ENCODE measurements at regions not wholly inside any gene's neighbourhood (a gene's known extent, or its start where the extent isn't known, plus 50 kb on each side); places are given as distances from the start of the nearest gene placed in this dataset.
A peak's percentile ranks its signal among the peaks of the same experiment; 100 is the strongest.

DNA sequence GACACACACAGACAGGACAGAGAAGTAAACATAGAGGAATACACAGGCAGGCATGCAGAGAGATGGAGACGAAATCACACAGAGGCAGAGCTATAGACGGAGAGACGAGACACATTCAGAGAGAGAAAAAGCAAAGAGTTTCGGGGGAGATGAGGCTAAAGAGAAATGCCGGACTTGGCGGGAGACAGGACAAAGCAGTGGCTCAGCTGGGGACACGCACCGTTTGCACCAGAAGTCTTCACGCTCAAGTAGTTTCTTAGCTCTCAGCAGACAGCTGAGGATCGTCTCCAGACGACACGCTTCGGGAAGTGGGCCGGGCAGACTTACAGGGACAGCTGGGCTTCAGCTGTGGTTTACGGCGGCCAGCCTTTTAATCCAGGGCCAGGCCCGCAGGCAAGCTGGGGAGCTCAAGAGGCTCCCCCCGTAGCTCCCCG, 56.2 kb upstream of the DLG1 start:
- no peaks in the 10 kb centered on the region for H3K79me2 ChIP-seq (ENCODE audit: control insufficient read depth in 1 of 2, insufficient read depth in 2 of 2, low read length in 2 of 2)
- H3K79me1 ChIP-seq (ENCODE audit: low read depth, low read length), result no peaks in the 10 kb centered on the region
- H3K56ac ChIP-seq (replicated peaks; ENCODE audit: insufficient read length, low read depth, low read length), result no peak overlapping the region
- FAIRE-seq (no peak), DNase-seq (ENCODE audit: low read depth in 1 of 2, low spot score in 2 of 2) (no peak)
- H2BK15ac ChIP-seq (ENCODE audit: low read length), result no peak overlapping the region
- H2BK5ac ChIP-seq (ENCODE audit: low read depth, low read length), result no peak overlapping the region
- ChIA-PET POLR2A (ENCODE audit: partially characterized antibody) (no interaction called here), CTCF (ENCODE audit: partially characterized antibody) (interaction anchor here (1.1 to 2.8 kb wide), 7 partner anchors 11 to 173 kb away, joined by 3 to 12 read pairs (median 3); no protein-coding TSS in a partner anchor)
- H3K4me1 ChIP-seq (replicated peaks in 1 of 4; ENCODE audit: control insufficient read depth in 3 of 4, insufficient read depth in 4 of 4, low read length in 3 of 4), result peaks cover 0 to 6% (median 1%) of the 10 kb centered on the region in 4 experiments; a peak in 4 of 7 replicates
- H3K27ac ChIP-seq (ENCODE audit: low read depth, low read length), result no peak overlapping the region
- H3K14ac ChIP-seq (ENCODE audit: insufficient read length), result no peak overlapping the region
- H3K36me3 ChIP-seq (ENCODE audit: control insufficient read depth in 2 of 4, insufficient read depth in 4 of 4, low read length in 3 of 4), result no peaks in the 10 kb centered on the region
- no peaks in the 10 kb centered on the region; a peak in 1 of 7 replicates for H3K27me3 ChIP-seq (replicated peaks in 1 of 4; ENCODE audit: control insufficient read depth in 3 of 4, extremely low read depth in 1 of 4, insufficient read depth in 3 of 4, low read length in 3 of 4)
- no peaks in the 10 kb centered on the region for H3K23me2 ChIP-seq (ENCODE audit: low read depth, low read length)
- peak overlapping the region; percentile 85 for H2AFZ ChIP-seq (ENCODE audit: low read length)
- no peak overlapping the region for H3K4ac ChIP-seq (replicated peaks; ENCODE audit: insufficient read length, low read depth, low read length)
- H2AK5ac ChIP-seq (ENCODE audit: low read depth, low read length), result no peak overlapping the region
- no peak overlapping the region for H3K18ac ChIP-seq (ENCODE audit: extremely low read depth, low read length)
- H3K9ac ChIP-seq (replicated peaks in 1 of 4; ENCODE audit: extremely low read depth in 1 of 4, low read depth in 3 of 4, low read length in 3 of 4), result no peak overlapping the region
- H3K9me3 ChIP-seq (ENCODE audit: insufficient read depth in 2 of 2, low read depth in 1 of 2, low read length in 1 of 2), result peaks cover 10 to 11% of the 10 kb centered on the region in 2 experiments
- no peak overlapping the region for H4K5ac ChIP-seq (ENCODE audit: insufficient read length, low read depth, low read length)
- H4K20me1 ChIP-seq (replicated peaks in 1 of 2; ENCODE audit: control insufficient read depth in 1 of 2, insufficient read depth in 2 of 2, low read length in 2 of 2), result no peaks in the 10 kb centered on the region
- H4K91ac ChIP-seq (replicated peaks; ENCODE audit: insufficient read length, low read length), result no peak overlapping the region
- no peak overlapping the region for H4K8ac ChIP-seq (ENCODE audit: extremely low read depth, insufficient read depth, low read length)
- no peak overlapping the region for H3K4me2 ChIP-seq (ENCODE audit: insufficient read depth in 1 of 2, low read depth in 2 of 2, low read length in 2 of 2)
- no peak overlapping the region for H2BK120ac ChIP-seq (replicated peaks; ENCODE audit: low read depth, low read length)
- H2BK12ac ChIP-seq (ENCODE audit: low read depth, low read length), result 0 out of 2 replicates have a peak overlapping the region, but pooled peaks have one; percentile 2
- 93% methylated on average over 17 of the region's 19 CpGs; no CpG with 5 or more reads in 1 of the 2 experiments for WGBS, 2 experiments (ENCODE audit: extremely low coverage in 1 of 2, insufficient coverage in 1 of 2, insufficient read length in 1 of 2, insufficient replicate concordance in 2 of 2, low coverage in 1 of 2, low lambda C conversion rate in 2 of 2, missing lambda C conversion rate in 1 of 2)
- no peak overlapping the region for H3K23ac ChIP-seq (ENCODE audit: insufficient read length)
- 0 out of 2 replicates have a peak overlapping the region, but pooled peaks have one; percentile 21 for H2BK20ac ChIP-seq (ENCODE audit: low read length)
- no peak overlapping the region for H3K4me3 ChIP-seq (ENCODE audit: extremely low read depth in 1 of 4, insufficient read depth in 2 of 4, low read depth in 3 of 4, low read length in 4 of 4)
- TF ChIP-seq FOSL1 (IDR thresholded peaks at IDR 0.05; ENCODE audit: insufficient read depth, low read depth, low read length), result no peak
- TF ChIP-seq CHD2 (IDR thresholded peaks at IDR 0.05; ENCODE audit: low read length), result no peak
- TF ChIP-seq BCL11A (IDR thresholded peaks at IDR 0.05; ENCODE audit: low read depth in 2 of 2, low read length in 2 of 2), result no peak
- no peak for TF ChIP-seq TBP (IDR thresholded peaks at IDR 0.05; ENCODE audit: low read depth, low read length)

Measured in H1 (cell line).